Stomach (tissue), 8 donors: ENCODE measurements at regions not wholly inside any gene's neighbourhood (a gene's known extent, or its start where the extent isn't known, plus 50 kb on each side); places are given as distances from the start of the nearest gene placed in this dataset.

Experiments used
- DNase-seq, 2 donors: peaks; one replicate each; pipeline versions ENCODE4 v3.0.0 to v3.0.0-alpha.2; 2013 to 2019
- H3K27ac ChIP-seq, 5 donors: fragments of 200-600 bp in 4 of 5; sonication (generic) in 4 of 5; one replicate each; pipeline ENCODE4 v1.5.1; 2013 to 2019; ENCODE audit warnings: mild to moderate bottlenecking in 1 of 5, moderate library complexity in 1 of 5
- H3K27me3 ChIP-seq, 3 donors: fragments of 200-600 bp; sonication (generic); one replicate each; pipeline ENCODE4 v1.5.1; 2017 to 2019; ENCODE audit warnings: mixed run types in 1 of 3
- H3K36me3 ChIP-seq, 4 donors: fragments of 200-600 bp; sonication (generic); 1 replicate in 3 of 4; 2 replicates in 1 of 4; pipeline ENCODE4 v1.5.1; 2016 to 2019
- H3K4me1 ChIP-seq, 4 donors: fragments of 200-600 bp; sonication (generic); one replicate each; pipeline ENCODE4 v1.5.1; 2016 to 2019
- H3K4me3 ChIP-seq, 4 donors: fragments of 200-600 bp; sonication (generic) in 3 of 4; one replicate each; pipeline ENCODE4 v1.5.1; 2016 to 2019; ENCODE audit warnings: mild to moderate bottlenecking in 1 of 4
- H3K9me3 ChIP-seq, 4 donors: fragments of 200-600 bp; sonication (generic); one replicate each; pipeline ENCODE4 v1.5.1; 2016 to 2019
- EP300 ChIP-seq: sonication (generic); formaldehyde crosslinking; IDR thresholded peaks from one replicate; pipeline ENCODE4 v1.6.1; 2017; ENCODE audit warnings: antibody characterized with exemption
- POLR2A ChIP-seq, 4 donors: fragments of 450-650 bp; IDR thresholded peaks; one replicate each; pipeline ENCODE4 v1.6.1; 2016; ENCODE audit warnings: antibody characterized with exemption in 4 of 4, control low read depth in 2 of 4, mild to moderate bottlenecking in 1 of 4, moderate library complexity in 1 of 4
- POLR2AphosphoS5 ChIP-seq, 3 donors: sonication (generic); formaldehyde crosslinking; IDR thresholded peaks; one replicate each; pipeline ENCODE4 v1.6.1; 2016; ENCODE audit warnings: antibody characterized with exemption in 3 of 3
- WGBS, 5 donors: extraction: QIAGEN DNeasy Blood & Tissue Kit in 3 of 5; methylation state at CpG; one replicate each; pipeline versions ENCODE4 v1.1.5 to v1.1.7; 2013 to 2018; 5-methylcytosine and 5-hydroxymethylcytosine counted together
- intact Hi-C: fragments of 100-400 bp; cut with DNase I; formaldehyde crosslinking; loops from one replicate; pipeline ENCODE4 v1.15.1; 2023; ENCODE audit warnings: low total_unique reads
- TF ChIP-seq, protein P1 (sequence below), 7 experiments: fragments of 450-650 bp in 4 of 7; fragments of 200-600 bp in 3 of 7; sonication (generic) in 3 of 7; IDR thresholded peaks; one replicate each; pipeline ENCODE4 v1.5.1; 2016 to 2019; ENCODE audit warnings: antibody characterized with exemption in 7 of 7, control low read depth in 2 of 7, mild to moderate bottlenecking in 1 of 7
- donor health status: healthy with polysubstance abuse.
- donor health status: Bipolar disorder and iron deficiency.
- donor health status: healthy.

DNA sequence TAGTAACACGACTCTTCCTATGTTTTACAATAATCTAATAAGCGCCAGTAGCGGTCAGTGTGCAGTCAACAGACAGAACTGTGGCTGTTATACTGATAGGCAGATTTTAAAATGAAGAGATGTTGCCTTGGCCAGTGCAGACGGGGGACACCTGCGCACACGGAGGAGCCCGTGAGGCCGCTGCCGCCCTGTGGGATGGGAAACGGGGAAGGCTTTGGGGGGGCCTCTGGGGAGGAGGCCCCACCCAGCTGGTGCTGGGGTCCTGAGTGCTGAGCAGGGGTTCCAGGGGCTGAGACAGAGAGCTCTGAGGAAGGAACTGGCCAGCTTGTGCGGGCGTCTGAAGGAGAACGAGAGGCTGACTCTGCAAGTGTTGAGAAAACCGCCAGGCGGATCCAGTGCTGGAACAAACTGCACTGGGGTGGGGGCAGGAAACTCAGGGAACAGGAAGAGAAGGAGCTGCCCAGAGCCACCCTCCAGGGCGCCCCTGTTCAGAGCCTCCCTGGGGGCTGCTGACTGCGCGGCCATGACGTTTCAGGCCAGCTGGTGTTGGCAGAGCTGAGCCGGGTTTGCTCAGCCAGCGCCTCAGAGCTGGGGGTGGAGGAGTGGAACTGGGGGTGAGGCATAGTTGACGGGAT lies 426.4 kb downstream of the TCERG1L start:
- Histone ChIP-seq H3K4me1 (no peaks in the 10 kb centered on the region), H3K27ac (no peak overlapping the region), H3K4me3 (no peak overlapping the region), H3K36me3 (no peaks in the 10 kb centered on the region), H3K27me3 (peaks cover 0 to 22% (median 0%) of the 10 kb centered on the region in 3 donors), H3K9me3 (no peaks in the 10 kb centered on the region)
- WGBS, 5 donors: 38 to 57% (median 53%) methylated on average over 19 to 22 of the region's 22 CpGs
- TF ChIP-seq POLR2AphosphoS5 (IDR thresholded peaks at IDR 0.05): no peak
- peak in 1 of 2 donors; percentile 46 for DNase-seq
- intact Hi-C loops: no loop called here

DNA sequence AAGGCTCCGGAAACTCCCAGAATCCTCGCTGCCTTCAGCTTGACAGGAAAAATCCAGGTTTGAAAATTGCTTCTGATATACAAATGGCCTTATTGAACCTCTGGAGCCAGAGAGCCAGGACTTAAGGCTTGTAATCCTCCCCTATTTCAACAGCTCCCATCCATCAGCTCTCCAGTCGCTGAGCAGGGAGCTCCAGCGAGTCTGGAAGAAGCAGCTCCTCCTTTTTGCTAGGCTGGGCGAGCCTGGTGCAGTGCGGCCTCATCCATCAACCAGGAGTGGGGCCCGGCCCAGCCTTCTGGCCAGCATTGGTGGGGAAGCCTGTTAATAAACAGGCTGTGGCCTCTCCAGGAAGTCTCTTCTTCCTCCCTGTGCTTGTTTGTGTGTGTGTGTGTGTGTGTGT lies 424.4 kb downstream of the TCERG1L start:
- Histone ChIP-seq H3K27ac (no peak overlapping the region), H3K4me1 (no peaks in the 10 kb centered on the region), H3K36me3 (no peaks in the 10 kb centered on the region), H3K9me3 (no peaks in the 10 kb centered on the region), H3K4me3 (no peak overlapping the region), H3K27me3 (peaks cover 0 to 18% (median 0%) of the 10 kb centered on the region in 3 donors)
- TF ChIP-seq, protein P1, sequence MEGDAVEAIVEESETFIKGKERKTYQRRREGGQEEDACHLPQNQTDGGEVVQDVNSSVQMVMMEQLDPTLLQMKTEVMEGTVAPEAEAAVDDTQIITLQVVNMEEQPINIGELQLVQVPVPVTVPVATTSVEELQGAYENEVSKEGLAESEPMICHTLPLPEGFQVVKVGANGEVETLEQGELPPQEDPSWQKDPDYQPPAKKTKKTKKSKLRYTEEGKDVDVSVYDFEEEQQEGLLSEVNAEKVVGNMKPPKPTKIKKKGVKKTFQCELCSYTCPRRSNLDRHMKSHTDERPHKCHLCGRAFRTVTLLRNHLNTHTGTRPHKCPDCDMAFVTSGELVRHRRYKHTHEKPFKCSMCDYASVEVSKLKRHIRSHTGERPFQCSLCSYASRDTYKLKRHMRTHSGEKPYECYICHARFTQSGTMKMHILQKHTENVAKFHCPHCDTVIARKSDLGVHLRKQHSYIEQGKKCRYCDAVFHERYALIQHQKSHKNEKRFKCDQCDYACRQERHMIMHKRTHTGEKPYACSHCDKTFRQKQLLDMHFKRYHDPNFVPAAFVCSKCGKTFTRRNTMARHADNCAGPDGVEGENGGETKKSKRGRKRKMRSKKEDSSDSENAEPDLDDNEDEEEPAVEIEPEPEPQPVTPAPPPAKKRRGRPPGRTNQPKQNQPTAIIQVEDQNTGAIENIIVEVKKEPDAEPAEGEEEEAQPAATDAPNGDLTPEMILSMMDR (IDR thresholded peaks at IDR 0.05): no peak
- TF ChIP-seq EP300: no peak
- TF ChIP-seq POLR2AphosphoS5 (IDR thresholded peaks at IDR 0.05): no peak
- no peak for TF ChIP-seq POLR2A (IDR thresholded peaks at IDR 0.05)
- 43 to 52% (median 48%) methylated on average over 7 of the region's 7 CpGs for WGBS, 5 donors
- DNase-seq: peak in 1 of 2 donors; percentile 52
- intact Hi-C loops: no loop called here

DNA sequence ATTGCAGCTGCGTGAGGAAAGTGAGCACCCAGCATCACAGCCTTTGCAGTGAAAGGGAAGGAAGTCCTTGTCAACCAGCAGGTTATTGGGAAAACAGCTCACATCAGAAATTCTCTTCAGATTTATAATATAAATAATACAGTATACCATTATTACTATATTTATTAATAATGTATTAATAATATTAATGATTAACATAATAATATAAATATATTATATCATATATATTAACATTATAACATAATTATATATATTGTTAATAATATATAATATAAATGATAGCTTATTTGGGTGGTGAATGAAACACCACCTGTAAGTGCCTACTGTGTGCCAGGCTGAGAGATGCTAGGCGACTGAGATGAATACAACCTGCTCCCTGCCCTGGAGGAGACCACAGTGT lies 423.0 kb downstream of the TCERG1L start:
- Histone ChIP-seq H3K4me3 (no peak overlapping the region), H3K9me3 (no peaks in the 10 kb centered on the region), H3K4me1 (no peaks in the 10 kb centered on the region), H3K36me3 (no peaks in the 10 kb centered on the region), H3K27me3 (peaks cover 0 to 14% (median 0%) of the 10 kb centered on the region in 3 donors), H3K27ac (no peak overlapping the region)
- intact Hi-C loops: no loop called here
- TF ChIP-seq POLR2AphosphoS5 (IDR thresholded peaks at IDR 0.05) (no peak), EP300 (no peak), POLR2A (IDR thresholded peaks at IDR 0.05) (no peak)
- TF ChIP-seq, protein P1 (IDR thresholded peaks at IDR 0.05): no peak
- 76 to 95% (median 86%) methylated on average over 2 of the region's 2 CpGs for WGBS, 5 donors
- no peak for DNase-seq

DNA sequence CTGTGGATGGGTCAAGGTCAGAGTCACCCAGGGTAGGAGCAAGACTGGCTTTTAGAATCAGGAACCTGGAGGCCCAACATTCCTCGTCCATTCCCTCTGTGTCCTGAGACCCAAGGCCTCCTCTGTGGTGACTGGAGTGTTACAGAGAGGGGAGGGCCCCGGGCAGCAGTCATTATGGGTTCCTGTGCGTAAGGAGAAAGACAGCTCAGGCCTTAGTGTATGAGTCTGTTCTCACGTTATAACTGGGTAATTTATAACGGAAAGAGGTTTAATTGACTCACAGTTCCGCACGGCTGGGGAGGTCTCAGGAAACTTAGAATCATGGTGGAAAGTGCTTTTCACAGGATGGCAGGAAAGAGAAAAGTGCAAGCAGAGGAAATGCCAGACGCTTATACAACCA lies 422.3 kb downstream of the TCERG1L start:
- Histone ChIP-seq H3K36me3 (no peaks in the 10 kb centered on the region), H3K9me3 (no peaks in the 10 kb centered on the region), H3K4me1 (no peaks in the 10 kb centered on the region), H3K27me3 (peaks cover 0 to 14% (median 0%) of the 10 kb centered on the region in 3 donors), H3K27ac (no peak overlapping the region), H3K4me3 (no peak overlapping the region)
- intact Hi-C loops: no loop called here
- no peak for DNase-seq
- TF ChIP-seq POLR2A (IDR thresholded peaks at IDR 0.05) (no peak), POLR2AphosphoS5 (IDR thresholded peaks at IDR 0.05) (no peak), EP300 (no peak)
- TF ChIP-seq, protein P1 (IDR thresholded peaks at IDR 0.05): no peak
- 68 to 76% (median 71%) methylated on average over 8 of the region's 8 CpGs for WGBS, 5 donors

DNA sequence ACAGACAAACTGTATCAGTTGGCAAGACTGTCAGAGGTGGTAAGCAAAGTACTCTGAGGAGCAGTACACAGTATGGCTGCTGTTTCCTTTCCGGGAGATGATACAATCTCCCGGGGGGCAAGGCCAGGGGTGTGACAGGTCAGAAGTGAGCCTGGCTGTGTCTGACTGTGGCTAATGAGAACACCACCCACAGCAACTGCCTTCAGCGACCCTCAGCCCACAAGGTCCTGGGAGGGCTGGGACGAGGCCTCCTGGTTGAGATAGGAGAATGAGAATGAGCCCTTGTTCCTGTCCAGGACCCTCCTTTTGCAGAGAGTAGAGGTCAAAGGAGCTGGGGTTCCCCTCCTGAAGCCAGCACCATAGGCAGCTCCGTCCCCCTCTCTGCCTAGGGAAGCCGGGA lies 421.7 kb downstream of the TCERG1L start:
- DNase-seq: no peak
- TF ChIP-seq EP300 (no peak), POLR2AphosphoS5 (IDR thresholded peaks at IDR 0.05) (no peak), POLR2A (IDR thresholded peaks at IDR 0.05) (no peak)
- TF ChIP-seq, protein P1 (IDR thresholded peaks at IDR 0.05): no peak
- Histone ChIP-seq H3K4me3 (no peak overlapping the region), H3K27me3 (peaks cover 0 to 10% (median 0%) of the 10 kb centered on the region in 3 donors), H3K9me3 (no peaks in the 10 kb centered on the region), H3K4me1 (no peaks in the 10 kb centered on the region), H3K27ac (no peak overlapping the region), H3K36me3 (no peaks in the 10 kb centered on the region)
- 56 to 81% (median 69%) methylated on average over 6 of the region's 6 CpGs for WGBS, 5 donors
- intact Hi-C loops: no loop called here
